SU-DHL-6 (cell line): ENCODE measurements at regions not wholly inside any gene's neighbourhood (a gene's known extent, or its start where the extent isn't known, plus 50 kb on each side); places are given as distances from the start of the nearest gene placed in this dataset.
A peak's percentile ranks its signal among the peaks of the same experiment; 100 is the strongest.

Experiments used
- CTCF ChIP-seq: fragments of 200-600 bp; sonication (generic); IDR thresholded peaks from one replicate; pipeline ENCODE4 v1.5.1; 2017; ENCODE audit warnings: antibody characterized with exemption, mild to moderate bottlenecking, low read length, moderate library complexity; ENCODE audit not compliant: insufficient read depth, poor library complexity, severe bottlenecking
- EZH2phosphoT487 ChIP-seq: fragments of 200-600 bp; sonication (generic), shearing (Covaris generic); conservative IDR thresholded peaks from 2 replicates; pipeline ENCODE4 v1.6.1; 2018; ENCODE audit warnings: mild to moderate bottlenecking, antibody characterized with exemption, low read length, moderate library complexity, mixed read lengths

DNA sequence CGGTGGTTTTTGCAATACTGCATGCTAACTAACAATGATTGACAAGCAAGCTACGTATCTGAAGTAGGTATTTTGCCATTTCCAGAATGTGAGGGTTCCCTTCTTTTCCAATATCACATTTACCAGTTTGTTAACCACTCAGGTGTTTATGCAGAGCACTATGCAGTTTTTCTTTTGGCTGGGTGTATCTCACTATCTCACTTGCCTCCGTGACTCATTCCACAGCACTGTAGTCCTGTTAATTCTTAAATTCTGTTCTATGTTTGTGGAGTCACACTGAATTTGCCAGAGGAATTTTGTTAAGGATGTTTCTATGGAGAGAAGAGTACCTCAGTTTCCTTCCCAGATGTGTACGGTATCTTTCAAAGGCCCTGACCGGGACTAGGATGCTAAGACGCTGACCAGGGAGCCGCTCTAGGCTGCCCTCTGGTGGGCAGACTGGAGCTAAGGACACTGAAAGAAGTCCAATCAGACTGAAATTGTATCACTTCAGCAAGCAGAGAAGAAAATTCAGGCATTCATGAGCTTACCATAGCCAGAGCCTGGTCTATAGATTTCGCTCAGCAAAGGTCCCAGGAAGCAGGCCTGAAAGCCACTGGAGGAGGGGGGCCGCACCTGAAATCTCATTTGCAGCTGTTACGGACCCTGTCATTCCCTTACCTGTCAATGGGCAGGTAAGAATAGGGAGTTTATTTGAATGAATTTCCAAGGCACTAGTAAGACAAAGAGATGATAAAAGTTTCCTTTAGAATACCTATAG is 388.4 kb upstream of the SPOCK3 start:
- TF ChIP-seq CTCF (peak; percentile 81), EZH2phosphoT487 (no peak)
